K562 (cell line): ENCODE measurements at regions not wholly inside any gene's neighbourhood (a gene's known extent, or its start where the extent isn't known, plus 50 kb on each side); places are given as distances from the start of the nearest gene placed in this dataset.

Experiments
- ATAC-seq: fragments of 200-7000 bp; cut with Tn5 transposase; 3 replicates; pipeline ENCODE4 v1.9.1; 2020; ENCODE audit warnings: moderate library complexity
- BruUV-seq: library from RNA; stranded (reverse); fragments of 400-500 nt; replicated peaks from 2 replicates; lab custom pipeline; 2021; lab: Mats Ljungman, UMichigan
- CTCF ChIA-PET: fragments of 300-600 bp; formaldehyde crosslinking; extraction: SDS; loops from one replicate; lab custom pipeline; 2021; ENCODE audit warnings: low intra/inter-chr PET ratio; lab: Yijun Ruan, JAX
- POLR2A ChIA-PET: fragments of 300-600, 350-650 bp; sonication (Branson Sonifier 250); formaldehyde crosslinking; extraction: SDS; loops from one replicate; lab custom pipeline; 2021; ENCODE audit warnings: antibody characterized with exemption, inconsistent platforms; lab: Yijun Ruan, JAX
- DNase-seq, 4 experiments: peaks; one replicate each; pipeline versions ENCODE4 v3.0.0 to v3.0.0-alpha.2; 2011 to 2018; ENCODE audit warnings: low spot score in 3 of 4, mixed read lengths in 3 of 4; ENCODE audit errors: extremely low read depth in 1 of 4
- FAIRE-seq: peaks from 2 replicates; lab custom pipeline; 2011; peaks lifted over from hg19 to GRCh38; lab: Jason Lieb, UNC
- H2AFZ ChIP-seq: 2 replicates; pipeline ENCODE4 v1.6.0; 2011; ENCODE audit warnings: low read depth, low read length, control low read depth, inconsistent platforms
- H3K27ac ChIP-seq: fragments of 200-600 bp; 3 replicates; pipeline ENCODE4 v1.8.0; 2011; ENCODE audit warnings: low read depth, mild to moderate bottlenecking, control low read depth, inconsistent platforms, low read length, moderate library complexity, mixed read lengths; ENCODE audit errors: extremely low read depth
- H3K27me3 ChIP-seq, 2 experiments: fragments of 300-600 bp in 1 of 2; 2 replicates in 1 of 2; 3 replicates in 1 of 2; pipeline versions ENCODE4 v1.6.0 to v1.8.0; 2011; ENCODE audit warnings: inconsistent platforms in 2 of 2, low read length in 2 of 2, mild to moderate bottlenecking in 1 of 2, mixed read lengths in 1 of 2, moderate library complexity in 1 of 2; ENCODE audit not compliant: control insufficient read depth in 2 of 2, insufficient read depth in 2 of 2
- H3K36me3 ChIP-seq: fragments of 300-600 bp; 3 replicates; pipeline ENCODE4 v1.8.0; 2011; ENCODE audit warnings: mild to moderate bottlenecking, low read length, inconsistent platforms; ENCODE audit not compliant: control insufficient read depth, insufficient read depth
- H3K4me1 ChIP-seq, 2 experiments: fragments of 200-600 bp in 1 of 2; replicated peaks in 1 of 2; 2 replicates in 1 of 2; 3 replicates in 1 of 2; pipeline versions ENCODE4 v1.5.1 to v1.8.0; 2011; ENCODE audit warnings: inconsistent platforms in 2 of 2, low read length in 2 of 2, mild to moderate bottlenecking in 1 of 2, mixed read lengths in 1 of 2, moderate library complexity in 1 of 2; ENCODE audit not compliant: control insufficient read depth in 2 of 2, insufficient read depth in 2 of 2
- H3K4me2 ChIP-seq: 2 replicates; pipeline ENCODE4 v1.6.1; 2011; ENCODE audit warnings: low read length, control low read depth, inconsistent platforms, mixed read lengths; ENCODE audit not compliant: insufficient read depth
- H3K4me3 ChIP-seq: fragments of 200-600 bp; sonication (generic), shearing (Covaris generic); 2 replicates; pipeline ENCODE4 v1.5.1; 2016; ENCODE audit warnings: control low read depth, inconsistent platforms
- H3K79me2 ChIP-seq: fragments of 200-600 bp; 3 replicates; pipeline ENCODE4 v1.8.0; 2011; ENCODE audit warnings: low read length, inconsistent platforms; ENCODE audit not compliant: control insufficient read depth, insufficient read depth
- H3K9ac ChIP-seq, 2 experiments: 2 replicates each; pipeline versions ENCODE4 v1.6.0 to v1.6.1; 2011; ENCODE audit warnings: low read depth in 2 of 2, low read length in 2 of 2, control low read depth in 1 of 2, inconsistent platforms in 1 of 2, mild to moderate bottlenecking in 1 of 2, mixed read lengths in 1 of 2; ENCODE audit not compliant: insufficient read depth in 1 of 2
- H3K9me1 ChIP-seq: one replicate; pipeline ENCODE4 v1.6.0; 2011; ENCODE audit warnings: inconsistent platforms, mild to moderate bottlenecking, low read length, moderate library complexity; ENCODE audit not compliant: control insufficient read depth, insufficient read depth
- H3K9me3 ChIP-seq: replicated peaks from 2 replicates; pipeline ENCODE4 v1.5.1; 2011; ENCODE audit warnings: low read depth, low read length, inconsistent platforms; ENCODE audit not compliant: control insufficient read depth, insufficient read depth
- H4K20me1 ChIP-seq: replicated peaks from 2 replicates; pipeline ENCODE4 v1.6.1; 2011; ENCODE audit warnings: low read length, inconsistent platforms, mixed read lengths; ENCODE audit not compliant: control insufficient read depth, insufficient read depth
- NRF1 ChIP-seq, 2 experiments: fragments of 450-650 bp; IDR thresholded peaks in 1 of 2; conservative IDR thresholded peaks in 1 of 2; 2 replicates each; pipeline ENCODE4 v1.6.1; 2014; ENCODE audit warnings: mild to moderate bottlenecking in 2 of 2
- PBX2 ChIP-seq, 2 experiments: IDR thresholded peaks in 1 of 2; conservative IDR thresholded peaks in 1 of 2; 2 replicates each; pipeline ENCODE4 v1.6.1; 2016; ENCODE audit warnings: low read depth in 2 of 2, mild to moderate bottlenecking in 1 of 2, missing compliant biosample characterization in 1 of 2, missing genetic modification characterization in 1 of 2, moderate library complexity in 1 of 2
- ZFP36 ChIP-seq: fragments of 150-350 bp; IDR thresholded peaks from 2 replicates; pipeline ENCODE4 v1.6.1; 2018; ENCODE audit warnings: low read length, low read depth; ENCODE audit not compliant: partially characterized antibody
- ZNF780A ChIP-seq: fragments of 250-450 bp; sonication (Bioruptor Pico); IDR thresholded peaks from 2 replicates; pipeline ENCODE4 v1.5.0; 2021; ENCODE audit warnings: mild to moderate bottlenecking
- WGBS: fragments of 100-300 bp; shearing (Covaris generic); methylation state at CpG from one replicate; pipeline ENCODE4 v1.1.6; 2016; ENCODE audit warnings: low coverage, mixed read lengths; ENCODE audit not compliant: insufficient coverage; ENCODE audit errors: missing lambda C conversion rate; 5-methylcytosine and 5-hydroxymethylcytosine counted together
- in situ Hi-C: fragments of 300-500 bp; cut with MboI; formaldehyde crosslinking; loops from 4 replicates; pipeline ENCODE4 v1.15.0; 2018; ENCODE audit warnings: inconsistent platforms, mixed read lengths
- intact Hi-C: fragments of 100-400 bp; cut with micrococcal nuclease; formaldehyde crosslinking; loops from 2 replicates; pipeline ENCODE4 v1.14.2; 2022

- ATAC-seq (no peak), FAIRE-seq (no peak), DNase-seq (no peak)
- BruUV-seq: no TSS peak
- H4K20me1 ChIP-seq: no peaks in the 10 kb centered on the region
- H2AFZ ChIP-seq: no peak overlapping the region
- no peak overlapping the region for H3K27ac ChIP-seq
- no peaks in the 10 kb centered on the region for H3K9me1 ChIP-seq
- 0% methylated on average over 4 of the region's 4 CpGs for WGBS
- no peak overlapping the region for H3K4me2 ChIP-seq
- no peaks in the 10 kb centered on the region for H3K27me3 ChIP-seq
- ChIA-PET CTCF (no interaction called here), POLR2A (no interaction called here)
- no peak overlapping the region for H3K4me3 ChIP-seq
- H3K9ac ChIP-seq: no peak overlapping the region
- in situ Hi-C loops: no loop called here
- no peaks in the 10 kb centered on the region for H3K36me3 ChIP-seq
- no peaks in the 10 kb centered on the region for H3K79me2 ChIP-seq
- TF ChIP-seq PBX2 (CRISPR knock-in tag; IDR thresholded peaks at IDR 0.05; ENCODE audit: low read depth) (no peak), PBX2 (tag; conservative IDR thresholded peaks at IDR 0.05; ENCODE audit: low read depth) (no peak), ZNF780A (CRISPR knock-in tag) (no peak), ZFP36 (no peak), NRF1 (conservative IDR thresholded peaks at IDR 0.05 in 1 of 2, IDR thresholded peaks at IDR 0.05 in 1 of 2) (no peak)
- TF ChIP-seq, all 486 proteins: peak for 0
- no peaks in the 10 kb centered on the region for H3K4me1 ChIP-seq
- H3K9me3 ChIP-seq: no peaks in the 10 kb centered on the region
- intact Hi-C loops: no loop called here
These were observed 77.9 kb upstream of the AFF2 start for GRCh38 chrX:148422526-148422925.
